GM21515 (cell line): ENCODE measurements at regions not wholly inside any gene's neighbourhood (a gene's known extent, or its start where the extent isn't known, plus 50 kb on each side); places are given as distances from the start of the nearest gene placed in this dataset.

ENCODE experiments used
- ATAC-seq: cut with Tn5 transposase; IDR thresholded peaks from one replicate; pipeline ENCODE4 v1.9.1; 2021; ENCODE audit not compliant: unreplicated experiment

- no peak for ATAC-seq
Observed at GRCh38 chrX:13266641-13267345, 53.1 kb downstream of the ATXN3L start.

GRCh38 chrX:13265549-13266132, 54.2 kb downstream of the ATXN3L start:
- ATAC-seq = no peak

- ATAC-seq = no peak
Observed at GRCh38 chrX:13265111-13265510, 54.7 kb downstream of the ATXN3L start.

- ATAC-seq = peak; percentile 61
Observed at GRCh38 chrX:13263560-13264251, 56.1 kb downstream of the ATXN3L start.

DNA sequence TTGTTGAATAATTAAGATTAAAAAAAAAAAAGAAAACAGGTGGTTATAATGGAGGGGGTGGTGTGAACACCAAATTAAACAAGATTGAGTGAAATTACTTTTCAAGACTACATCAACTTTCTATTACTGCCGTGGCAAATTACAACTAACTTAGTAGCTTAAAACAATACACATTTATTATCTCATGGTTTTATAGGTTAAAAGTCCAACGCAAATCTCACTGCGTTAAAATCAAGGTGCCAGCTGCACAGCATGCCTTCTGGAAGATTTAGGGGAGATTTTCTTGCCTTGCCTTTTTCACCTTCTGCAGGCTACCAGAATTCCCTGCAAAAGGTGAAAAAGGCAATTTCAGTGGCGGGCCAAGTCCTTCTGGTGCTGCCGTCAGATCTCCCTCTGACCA, 58.5 kb downstream of the ATXN3L start:
- ATAC-seq = no peak

DNA sequence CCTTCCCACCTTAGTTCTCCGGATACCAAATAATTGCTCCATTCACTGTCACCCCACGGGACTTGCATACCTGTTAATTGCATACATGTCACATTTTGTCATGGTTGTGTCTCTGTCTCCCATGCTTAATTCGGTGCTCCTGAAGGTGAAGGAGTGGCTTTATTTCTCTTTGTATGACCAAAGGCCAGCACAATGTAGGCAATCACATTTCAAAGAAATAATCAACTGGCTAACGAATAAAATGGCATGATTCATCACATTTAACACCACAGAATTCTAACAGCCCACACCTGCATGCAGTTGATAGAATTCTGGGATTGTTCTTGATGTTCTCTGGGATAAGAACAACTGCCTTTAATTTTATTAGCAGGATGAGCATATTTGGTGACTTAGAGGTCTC, 59.3 kb downstream of the ATXN3L start:
- no peak for ATAC-seq

- no peak for ATAC-seq
Observed at GRCh38 chrX:13258725-13259124, 61.1 kb downstream of the ATXN3L start.

DNA sequence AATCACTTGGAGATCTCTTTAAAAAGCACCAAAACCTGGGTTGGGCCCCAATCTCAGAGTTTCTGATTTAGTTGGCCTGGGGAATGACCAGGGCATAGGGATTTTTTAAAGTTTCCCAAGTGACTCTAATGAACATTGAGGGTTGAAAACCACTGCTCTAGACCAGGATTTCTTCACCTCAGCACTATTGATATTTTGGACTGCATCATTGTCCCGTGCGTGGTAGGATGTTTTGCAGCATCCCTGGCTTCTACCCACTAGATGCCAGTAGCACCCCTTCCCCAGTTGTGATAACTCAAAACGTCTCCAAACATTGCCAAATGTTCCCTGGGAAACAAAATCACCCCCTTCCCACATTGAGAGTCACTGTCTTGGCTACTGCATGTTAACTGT, 61.8 kb downstream of the ATXN3L start:
- no peak for ATAC-seq

- ATAC-seq = peak; percentile 49
Observed at GRCh38 chrX:13257223-13258051, 62.4 kb downstream of the ATXN3L start.

DNA sequence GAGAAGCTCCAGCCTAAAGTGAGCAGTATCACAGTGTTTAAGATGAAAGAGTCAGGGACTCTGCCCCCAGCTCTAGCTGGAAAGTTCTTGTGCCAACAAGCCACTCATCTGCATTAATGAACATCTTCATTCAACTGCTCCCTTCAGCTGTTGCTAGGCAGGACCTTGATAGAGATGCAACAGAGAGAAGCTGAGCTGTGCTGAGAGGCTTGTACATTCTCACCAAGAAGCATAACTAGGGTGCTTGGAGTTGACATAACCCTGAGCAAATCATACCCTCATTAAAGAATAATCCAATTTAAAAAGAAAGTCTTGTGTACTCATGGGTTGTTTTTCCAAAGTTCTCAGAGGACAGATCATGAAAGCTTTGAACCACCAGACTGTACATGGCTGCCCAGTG, 63.2 kb downstream of the ATXN3L start:
- ATAC-seq = no peak

DNA sequence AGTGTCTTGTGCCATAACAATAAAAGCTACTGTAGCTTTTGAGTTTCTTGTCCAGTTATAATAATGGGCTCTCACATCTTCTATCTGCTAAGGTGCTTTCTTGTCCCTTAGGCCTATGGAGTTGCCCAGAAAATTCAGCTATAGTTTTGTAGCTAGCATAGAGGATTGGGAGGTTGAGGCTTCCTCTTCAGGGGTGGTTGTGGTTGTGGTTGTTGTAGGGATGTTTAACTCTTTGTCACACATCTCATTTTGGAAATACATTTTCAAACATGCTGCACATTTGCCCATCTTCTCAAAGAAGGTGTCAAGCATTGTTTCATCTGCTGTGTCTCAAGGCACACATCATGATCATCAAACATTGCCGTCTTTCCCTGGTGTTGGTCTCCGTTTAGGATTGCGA, 65.0 kb downstream of the ATXN3L start:
- ATAC-seq = no peak

DNA sequence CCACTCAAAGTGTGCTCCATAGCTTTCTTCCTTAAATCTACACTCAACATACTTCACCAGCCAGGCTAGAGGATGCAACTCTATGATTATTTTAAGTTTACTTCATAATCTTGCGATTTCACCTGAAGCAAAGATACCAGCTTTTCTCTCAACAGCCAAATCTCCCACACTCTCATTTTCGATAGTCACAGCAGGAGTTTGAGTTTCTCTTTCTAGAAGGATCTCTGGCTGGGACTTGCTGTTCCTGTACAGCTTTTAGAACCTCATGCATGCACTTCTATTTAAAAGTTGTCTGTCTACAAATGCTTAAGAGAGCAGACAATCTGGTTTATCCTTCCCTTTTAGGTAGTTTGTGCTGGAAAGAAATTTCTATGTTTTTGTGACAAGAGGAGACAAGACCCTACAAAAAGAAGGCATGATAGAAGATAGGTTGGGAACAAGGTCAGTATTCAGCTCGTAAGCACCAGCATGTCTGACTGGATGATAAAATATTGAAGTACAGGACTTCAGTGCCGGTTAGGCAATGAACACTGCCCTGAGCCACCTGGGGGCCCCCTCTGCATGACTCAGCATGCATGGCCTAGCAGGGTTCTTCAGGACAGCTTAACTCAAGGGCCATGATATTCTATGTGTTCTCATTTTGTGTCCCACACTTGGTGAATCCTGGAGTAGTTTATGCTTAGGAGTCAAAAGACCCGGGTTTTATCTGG, 65.6 kb downstream of the ATXN3L start:
- ATAC-seq = peak; percentile 58

- no peak for ATAC-seq
Observed at GRCh38 chrX:13253223-13253622, 66.6 kb downstream of the ATXN3L start.

GRCh38 chrX:13252726-13253125, 67.1 kb downstream of the ATXN3L start:
- ATAC-seq = no peak

- no peak for ATAC-seq
Observed at GRCh38 chrX:13250826-13251580, 68.8 kb downstream of the ATXN3L start.

- no peak for ATAC-seq
Observed at GRCh38 chrX:13248867-13249486, 70.9 kb downstream of the ATXN3L start.

DNA sequence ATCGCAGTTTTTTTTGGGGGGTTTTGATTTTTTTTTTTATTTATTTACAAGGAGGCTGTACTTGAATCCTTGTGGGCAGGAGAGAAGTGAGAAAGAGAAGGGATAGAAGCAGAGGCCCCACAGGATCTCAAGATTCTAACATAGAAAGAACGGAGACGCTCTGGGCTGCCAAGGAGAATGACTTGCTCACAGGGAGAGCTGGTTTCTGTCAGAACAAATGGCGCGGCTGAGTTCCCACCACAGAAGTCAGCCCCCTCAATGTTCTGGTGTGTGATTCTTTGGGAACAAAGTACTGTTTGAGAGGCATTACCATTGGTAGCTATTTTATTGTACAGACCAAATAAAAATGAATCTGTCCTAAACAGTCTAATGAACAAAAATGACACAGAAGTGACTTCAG, 80.6 kb downstream of the ATXN3L start:
- ATAC-seq = no peak

DNA sequence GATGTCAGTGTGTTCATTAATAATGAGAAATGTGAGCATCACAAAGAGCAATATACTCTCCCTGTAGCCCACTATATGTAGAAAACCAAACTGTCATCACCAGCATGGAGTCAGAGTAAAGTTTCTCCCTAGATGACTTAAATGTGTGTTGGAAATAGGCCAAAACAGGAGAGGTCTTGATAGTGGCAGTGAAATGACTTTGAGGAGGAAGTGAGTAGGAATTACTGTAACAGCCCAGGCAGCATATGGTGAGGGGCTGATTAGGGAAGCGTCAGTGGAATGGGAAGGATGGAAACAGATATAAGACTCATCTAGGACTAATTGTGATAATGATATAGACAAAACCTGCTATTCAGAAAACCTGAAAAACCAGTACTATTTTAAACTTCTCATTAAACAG, 83.9 kb downstream of the ATXN3L start:
- no peak for ATAC-seq

DNA sequence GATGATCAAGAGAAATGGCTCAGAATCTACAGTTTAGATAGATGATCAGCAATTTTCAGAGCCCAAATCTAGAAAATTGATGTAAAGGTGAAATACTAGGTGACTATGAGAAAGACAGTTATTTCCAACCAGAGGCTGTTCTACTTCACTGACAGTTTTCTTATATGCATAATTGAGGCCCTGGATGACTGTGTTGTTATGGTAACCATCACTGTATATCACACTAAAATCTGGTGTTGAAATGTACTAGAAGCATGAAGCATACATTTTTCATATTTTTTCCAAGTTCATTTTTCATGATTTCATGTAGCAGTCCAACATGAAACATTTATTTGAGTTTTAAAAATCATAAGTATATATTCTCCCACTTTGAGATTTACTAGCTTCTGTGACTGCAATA, 87.4 kb downstream of the ATXN3L start:
- ATAC-seq = no peak

DNA sequence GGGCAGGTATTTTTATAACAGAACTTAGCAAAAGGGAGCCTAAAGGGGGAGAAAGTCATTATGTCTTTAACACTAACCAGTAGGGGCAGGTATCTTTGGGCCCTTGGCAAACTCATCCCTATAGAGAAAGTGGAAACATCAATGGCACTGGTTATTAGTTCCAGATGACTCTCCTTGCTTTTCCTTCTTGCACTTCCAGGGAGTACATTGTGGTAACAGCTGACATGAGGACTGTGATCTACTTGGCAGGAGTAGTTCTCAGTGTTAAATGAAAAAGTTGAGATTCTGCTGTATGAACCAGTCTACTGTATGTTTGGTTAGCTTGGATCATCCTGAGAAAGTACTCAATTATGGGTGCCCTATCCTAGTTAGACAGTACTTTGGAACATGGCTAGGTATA, 93.6 kb downstream of the ATXN3L start:
- ATAC-seq = no peak
